ENCODE measurements at regions not wholly inside any gene's neighbourhood (a gene's known extent, or its start where the extent isn't known, plus 50 kb on each side); places are given as distances from the start of the nearest gene placed in this dataset.

- H3K36me3 ChIP-seq (ENCODE audit: control insufficient read depth, insufficient read depth, low read length), result no peaks in the 10 kb centered on the region
- intact Hi-C loops (cut with micrococcal nuclease; ENCODE audit: unreplicated experiment), result no loop called here
- TF ChIP-seq SIN3A (IDR thresholded peaks at IDR 0.05; ENCODE audit: borderline replicate concordance, insufficient read depth, low read depth, low read length) (no peak), TCF7L2 (IDR thresholded peaks at IDR 0.05; ENCODE audit: low read depth, low read length) (no peak), POLR2AphosphoS5 (IDR thresholded peaks at IDR 0.05; ENCODE audit: low read depth, low read length) (no peak)
- TF ChIP-seq, protein P1, sequence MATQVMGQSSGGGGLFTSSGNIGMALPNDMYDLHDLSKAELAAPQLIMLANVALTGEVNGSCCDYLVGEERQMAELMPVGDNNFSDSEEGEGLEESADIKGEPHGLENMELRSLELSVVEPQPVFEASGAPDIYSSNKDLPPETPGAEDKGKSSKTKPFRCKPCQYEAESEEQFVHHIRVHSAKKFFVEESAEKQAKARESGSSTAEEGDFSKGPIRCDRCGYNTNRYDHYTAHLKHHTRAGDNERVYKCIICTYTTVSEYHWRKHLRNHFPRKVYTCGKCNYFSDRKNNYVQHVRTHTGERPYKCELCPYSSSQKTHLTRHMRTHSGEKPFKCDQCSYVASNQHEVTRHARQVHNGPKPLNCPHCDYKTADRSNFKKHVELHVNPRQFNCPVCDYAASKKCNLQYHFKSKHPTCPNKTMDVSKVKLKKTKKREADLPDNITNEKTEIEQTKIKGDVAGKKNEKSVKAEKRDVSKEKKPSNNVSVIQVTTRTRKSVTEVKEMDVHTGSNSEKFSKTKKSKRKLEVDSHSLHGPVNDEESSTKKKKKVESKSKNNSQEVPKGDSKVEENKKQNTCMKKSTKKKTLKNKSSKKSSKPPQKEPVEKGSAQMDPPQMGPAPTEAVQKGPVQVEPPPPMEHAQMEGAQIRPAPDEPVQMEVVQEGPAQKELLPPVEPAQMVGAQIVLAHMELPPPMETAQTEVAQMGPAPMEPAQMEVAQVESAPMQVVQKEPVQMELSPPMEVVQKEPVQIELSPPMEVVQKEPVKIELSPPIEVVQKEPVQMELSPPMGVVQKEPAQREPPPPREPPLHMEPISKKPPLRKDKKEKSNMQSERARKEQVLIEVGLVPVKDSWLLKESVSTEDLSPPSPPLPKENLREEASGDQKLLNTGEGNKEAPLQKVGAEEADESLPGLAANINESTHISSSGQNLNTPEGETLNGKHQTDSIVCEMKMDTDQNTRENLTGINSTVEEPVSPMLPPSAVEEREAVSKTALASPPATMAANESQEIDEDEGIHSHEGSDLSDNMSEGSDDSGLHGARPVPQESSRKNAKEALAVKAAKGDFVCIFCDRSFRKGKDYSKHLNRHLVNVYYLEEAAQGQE (IDR thresholded peaks at IDR 0.05; ENCODE audit: insufficient read depth in 1 of 2, low read depth in 2 of 2, low read length in 1 of 2), result no peak
- no peaks in the 10 kb centered on the region for H3K9me3 ChIP-seq (ENCODE audit: control insufficient read depth, insufficient read depth, low read depth, low read length)
- CTCF ChIA-PET, result no interaction called here
- H3K27ac ChIP-seq (ENCODE audit: low read length), result no peak overlapping the region
- in situ Hi-C loops (cut with HindIII; ENCODE audit: low pct_unique_long_range_greater_than_20kb, low sequenced_read_pairs), result no loop called here
- no peaks in the 10 kb centered on the region for H3K4me1 ChIP-seq (ENCODE audit: control insufficient read depth, insufficient read depth, low read length)
- no peaks in the 10 kb centered on the region for H3K27me3 ChIP-seq (ENCODE audit: control insufficient read depth, insufficient read depth, low read length)
- no peak for DNase-seq (ENCODE audit: low read depth, low spot score)
- ATAC-seq, result no peak
- no TSS peak for BruUV-seq (replicated peaks)
- H3K4me3 ChIP-seq (ENCODE audit: low read depth in 2 of 2, low read length in 2 of 2), result no peak overlapping the region
- POLR2A ChIA-PET, result no interaction called here
Measured at GRCh38 chr2:150230004-150230403, 257.5 kb downstream of the RND3 start.

DNA sequence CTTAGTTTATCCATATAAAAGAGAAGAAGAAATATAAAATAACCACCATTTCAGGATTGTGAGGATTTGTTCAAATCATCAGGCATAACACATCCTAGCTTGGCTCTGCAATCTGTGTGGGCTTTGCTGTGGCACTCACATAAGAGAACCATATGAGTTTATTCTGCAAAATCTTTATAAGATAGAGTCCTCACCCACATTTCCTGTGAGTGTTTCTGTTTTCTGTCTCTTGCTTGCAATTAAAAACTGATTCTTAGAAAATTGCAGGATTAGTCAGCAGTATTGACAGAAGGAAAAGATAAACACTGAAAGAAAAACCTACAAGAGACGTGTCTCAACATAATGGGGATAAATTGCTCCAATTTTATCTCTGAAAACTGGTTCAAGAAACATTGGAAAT is 258.5 kb downstream of the RND3 start:
- CTCF ChIA-PET, result no interaction called here

More for the DNA sequence above, 258.5 kb downstream of the RND3 start:
- in situ Hi-C loops (cut with HindIII; ENCODE audit: low pct_unique_long_range_greater_than_20kb, low sequenced_read_pairs) (no loop called here), intact Hi-C loops (cut with micrococcal nuclease; ENCODE audit: unreplicated experiment) (no loop called here)
- Histone ChIP-seq H3K27me3 (ENCODE audit: control insufficient read depth, insufficient read depth, low read length) (no peaks in the 10 kb centered on the region), H3K9me3 (ENCODE audit: control insufficient read depth, insufficient read depth, low read depth, low read length) (no peaks in the 10 kb centered on the region), H3K4me3 (ENCODE audit: low read depth in 2 of 2, low read length in 2 of 2) (no peak overlapping the region), H3K4me1 (ENCODE audit: control insufficient read depth, insufficient read depth, low read length) (no peaks in the 10 kb centered on the region), H3K27ac (ENCODE audit: low read length) (no peak overlapping the region), H3K36me3 (ENCODE audit: control insufficient read depth, insufficient read depth, low read length) (no peaks in the 10 kb centered on the region)
- no peak for DNase-seq (ENCODE audit: low read depth, low spot score)
- no peak for ATAC-seq
- TF ChIP-seq TCF7L2 (IDR thresholded peaks at IDR 0.05; ENCODE audit: low read depth, low read length), result no peak
- TF ChIP-seq, protein P1 (IDR thresholded peaks at IDR 0.05; ENCODE audit: insufficient read depth in 1 of 2, low read depth in 2 of 2, low read length in 1 of 2), result no peak
- TF ChIP-seq POLR2AphosphoS5 (IDR thresholded peaks at IDR 0.05; ENCODE audit: low read depth, low read length), result no peak
- TF ChIP-seq, protein P2, sequence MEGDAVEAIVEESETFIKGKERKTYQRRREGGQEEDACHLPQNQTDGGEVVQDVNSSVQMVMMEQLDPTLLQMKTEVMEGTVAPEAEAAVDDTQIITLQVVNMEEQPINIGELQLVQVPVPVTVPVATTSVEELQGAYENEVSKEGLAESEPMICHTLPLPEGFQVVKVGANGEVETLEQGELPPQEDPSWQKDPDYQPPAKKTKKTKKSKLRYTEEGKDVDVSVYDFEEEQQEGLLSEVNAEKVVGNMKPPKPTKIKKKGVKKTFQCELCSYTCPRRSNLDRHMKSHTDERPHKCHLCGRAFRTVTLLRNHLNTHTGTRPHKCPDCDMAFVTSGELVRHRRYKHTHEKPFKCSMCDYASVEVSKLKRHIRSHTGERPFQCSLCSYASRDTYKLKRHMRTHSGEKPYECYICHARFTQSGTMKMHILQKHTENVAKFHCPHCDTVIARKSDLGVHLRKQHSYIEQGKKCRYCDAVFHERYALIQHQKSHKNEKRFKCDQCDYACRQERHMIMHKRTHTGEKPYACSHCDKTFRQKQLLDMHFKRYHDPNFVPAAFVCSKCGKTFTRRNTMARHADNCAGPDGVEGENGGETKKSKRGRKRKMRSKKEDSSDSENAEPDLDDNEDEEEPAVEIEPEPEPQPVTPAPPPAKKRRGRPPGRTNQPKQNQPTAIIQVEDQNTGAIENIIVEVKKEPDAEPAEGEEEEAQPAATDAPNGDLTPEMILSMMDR (IDR thresholded peaks at IDR 0.05), result no peak
- no peak for TF ChIP-seq SIN3A (IDR thresholded peaks at IDR 0.05; ENCODE audit: borderline replicate concordance, insufficient read depth, low read depth, low read length)
- BruUV-seq (replicated peaks), result no TSS peak
- POLR2A ChIA-PET, result no interaction called here
